ENCODE measurements at regions not wholly inside any gene's neighbourhood (a gene's known extent, or its start where the extent isn't known, plus 50 kb on each side); places are given as distances from the start of the nearest gene placed in this dataset.

DNA sequence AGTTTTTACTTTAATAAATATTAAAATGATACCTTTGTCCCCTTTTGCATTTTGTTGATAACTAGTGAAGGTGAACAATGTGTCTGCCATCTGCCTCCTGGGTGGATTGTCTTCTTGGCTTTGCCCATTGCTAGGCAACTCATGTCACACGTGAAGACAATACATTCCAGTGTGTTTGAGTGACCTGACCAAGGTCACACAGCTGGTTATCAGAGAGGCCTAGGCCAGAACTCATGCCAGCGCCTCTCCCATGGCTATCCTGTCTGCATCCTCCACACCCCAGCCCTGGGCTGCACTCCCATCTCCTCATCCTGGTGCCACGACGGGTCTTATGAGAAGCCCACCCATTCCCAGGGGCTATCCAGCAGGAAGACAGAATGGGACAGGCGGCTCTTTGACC, 108.7 kb downstream of the PLCE1 start (continued):
- TF ChIP-seq ZNF792 (tag by site-specific recombination; IDR thresholded peaks at IDR 0.05) (no peak), ZNF529 (tag by site-specific recombination; IDR thresholded peaks at IDR 0.05; ENCODE audit: insufficient replicate concordance) (no peak), ZBTB7A (tag by site-specific recombination; IDR thresholded peaks at IDR 0.05; ENCODE audit: low read depth) (no peak), ZNF121 (tag by site-specific recombination; IDR thresholded peaks at IDR 0.05) (no peak), MYNN (tag by site-specific recombination; IDR thresholded peaks at IDR 0.05; ENCODE audit: borderline replicate concordance) (no peak), ZNF138 (tag by site-specific recombination; IDR thresholded peaks at IDR 0.05; ENCODE audit: borderline replicate concordance) (no peak)

DNA sequence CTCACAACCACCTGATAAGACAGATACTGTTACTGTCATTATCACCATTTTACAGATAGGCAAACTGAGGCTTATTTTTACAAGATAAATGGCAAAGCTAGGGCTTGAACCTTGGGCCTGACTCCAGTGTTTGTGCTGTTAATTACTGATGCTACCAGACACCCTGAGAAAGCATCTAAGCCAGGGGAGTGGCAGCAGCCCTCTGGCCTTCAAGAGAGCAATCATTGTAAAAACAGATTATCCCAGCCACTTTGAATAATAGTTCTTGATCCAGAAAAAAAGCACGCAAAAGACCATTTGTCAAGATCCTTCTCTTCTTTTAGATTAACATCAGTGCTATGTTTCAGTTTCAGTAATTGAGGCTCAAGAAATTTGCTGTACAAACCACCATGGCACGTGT, 109.5 kb downstream of the PLCE1 start:
- CTCF ChIA-PET = no interaction called here
- peaks cover 10% of the 10 kb centered on the region for H3K4me1 ChIP-seq (ENCODE audit: control insufficient read depth, insufficient read depth, low read length)
- POLR2A ChIA-PET = no interaction called here

DNA sequence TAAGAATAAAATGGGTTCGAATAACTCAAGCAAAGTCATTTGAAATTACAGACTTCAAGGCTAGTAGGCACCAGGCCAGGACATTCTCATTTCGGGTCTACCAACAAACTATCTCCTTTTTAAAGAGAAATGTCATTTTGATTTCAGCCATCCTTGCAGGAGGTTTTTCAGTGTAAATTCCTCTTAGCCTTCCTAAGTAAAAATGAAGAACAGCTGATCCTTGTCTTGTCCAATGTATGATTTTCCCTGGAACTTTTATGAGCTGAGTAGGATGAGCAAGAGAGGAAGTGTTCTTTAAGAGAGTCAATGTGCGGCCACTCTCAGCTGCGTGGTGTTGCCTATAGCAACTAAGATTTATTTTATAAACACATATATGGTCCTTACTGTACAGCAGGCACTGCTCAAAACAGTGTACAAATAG, 110.1 kb downstream of the PLCE1 start:
- no peak for TF ChIP-seq ZNF521 (tag by site-specific recombination; IDR thresholded peaks at IDR 0.05)
- TF ChIP-seq, protein P1, sequence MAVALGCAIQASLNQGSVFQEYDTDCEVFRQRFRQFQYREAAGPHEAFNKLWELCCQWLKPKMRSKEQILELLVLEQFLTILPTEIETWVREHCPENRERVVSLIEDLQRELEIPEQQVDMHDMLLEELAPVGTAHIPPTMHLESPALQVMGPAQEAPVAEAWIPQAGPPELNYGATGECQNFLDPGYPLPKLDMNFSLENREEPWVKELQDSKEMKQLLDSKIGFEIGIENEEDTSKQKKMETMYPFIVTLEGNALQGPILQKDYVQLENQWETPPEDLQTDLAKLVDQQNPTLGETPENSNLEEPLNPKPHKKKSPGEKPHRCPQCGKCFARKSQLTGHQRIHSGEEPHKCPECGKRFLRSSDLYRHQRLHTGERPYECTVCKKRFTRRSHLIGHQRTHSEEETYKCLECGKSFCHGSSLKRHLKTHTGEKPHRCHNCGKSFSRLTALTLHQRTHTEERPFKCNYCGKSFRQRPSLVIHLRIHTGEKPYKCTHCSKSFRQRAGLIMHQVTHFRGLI (tag by site-specific recombination; IDR thresholded peaks at IDR 0.05) = no peak
- TF ChIP-seq ZNF132 (tag by site-specific recombination; IDR thresholded peaks at IDR 0.05; ENCODE audit: borderline replicate concordance) = no peak
- TF ChIP-seq, protein P2, sequence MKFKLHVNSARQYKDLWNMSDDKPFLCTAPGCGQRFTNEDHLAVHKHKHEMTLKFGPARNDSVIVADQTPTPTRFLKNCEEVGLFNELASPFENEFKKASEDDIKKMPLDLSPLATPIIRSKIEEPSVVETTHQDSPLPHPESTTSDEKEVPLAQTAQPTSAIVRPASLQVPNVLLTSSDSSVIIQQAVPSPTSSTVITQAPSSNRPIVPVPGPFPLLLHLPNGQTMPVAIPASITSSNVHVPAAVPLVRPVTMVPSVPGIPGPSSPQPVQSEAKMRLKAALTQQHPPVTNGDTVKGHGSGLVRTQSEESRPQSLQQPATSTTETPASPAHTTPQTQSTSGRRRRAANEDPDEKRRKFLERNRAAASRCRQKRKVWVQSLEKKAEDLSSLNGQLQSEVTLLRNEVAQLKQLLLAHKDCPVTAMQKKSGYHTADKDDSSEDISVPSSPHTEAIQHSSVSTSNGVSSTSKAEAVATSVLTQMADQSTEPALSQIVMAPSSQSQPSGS (tag by site-specific recombination; IDR thresholded peaks at IDR 0.05; ENCODE audit: low read depth) = no peak
- TF ChIP-seq ZNF701 (tag by site-specific recombination; IDR thresholded peaks at IDR 0.05) = no peak
- TF ChIP-seq, protein P3, sequence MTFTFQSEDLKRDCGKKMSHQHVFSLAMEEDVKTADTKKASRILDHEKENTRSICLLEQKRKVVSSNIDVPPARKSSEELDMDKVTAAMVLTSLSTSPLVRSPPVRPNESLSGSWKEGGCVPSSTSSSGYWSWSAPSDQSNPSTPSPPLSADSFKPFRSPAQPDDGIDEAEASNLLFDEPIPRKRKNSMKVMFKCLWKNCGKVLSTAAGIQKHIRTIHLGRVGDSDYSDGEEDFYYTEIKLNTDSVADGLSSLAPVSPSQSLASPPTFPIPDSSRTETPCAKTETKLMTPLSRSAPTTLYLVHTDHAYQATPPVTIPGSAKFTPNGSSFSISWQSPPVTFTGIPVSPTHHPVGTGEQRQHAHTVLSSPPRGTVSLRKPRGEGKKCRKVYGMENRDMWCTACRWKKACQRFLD (tag by site-specific recombination; IDR thresholded peaks at IDR 0.05) = no peak
- no peak overlapping the region for H3K27ac ChIP-seq (ENCODE audit: extremely low read depth, low read depth, low read length)
- H3K4me1 ChIP-seq (ENCODE audit: control insufficient read depth, insufficient read depth, low read length) = peaks cover 10% of the 10 kb centered on the region
- H3K4me3 ChIP-seq (ENCODE audit: low read depth, low read length) = no peak overlapping the region
- CTCF ChIA-PET = no interaction called here
- no peaks in the 10 kb centered on the region for H3K36me3 ChIP-seq (ENCODE audit: control insufficient read depth in 2 of 2, insufficient read depth in 1 of 2, low read length in 2 of 2)
- H3K9me3 ChIP-seq (ENCODE audit: control insufficient read depth, insufficient read depth, low read depth, low read length) = no peaks in the 10 kb centered on the region
- POLR2A ChIA-PET = no interaction called here

More for the DNA sequence above, 109.5 kb downstream of the PLCE1 start:
- H3K27ac ChIP-seq (ENCODE audit: extremely low read depth, low read depth, low read length) = no peak overlapping the region
- TF ChIP-seq FEZF1 (tag by site-specific recombination; IDR thresholded peaks at IDR 0.05) (peak; percentile 68), RBAK (tag by site-specific recombination; IDR thresholded peaks at IDR 0.05) (no peak), ZNF2 (tag by site-specific recombination; IDR thresholded peaks at IDR 0.05) (no peak)
- H3K9me3 ChIP-seq (ENCODE audit: control insufficient read depth, insufficient read depth, low read depth, low read length) = no peaks in the 10 kb centered on the region
- H3K36me3 ChIP-seq (ENCODE audit: control insufficient read depth in 2 of 2, insufficient read depth in 1 of 2, low read length in 2 of 2) = no peaks in the 10 kb centered on the region
- no peak overlapping the region for H3K4me3 ChIP-seq (ENCODE audit: low read depth, low read length)

DNA sequence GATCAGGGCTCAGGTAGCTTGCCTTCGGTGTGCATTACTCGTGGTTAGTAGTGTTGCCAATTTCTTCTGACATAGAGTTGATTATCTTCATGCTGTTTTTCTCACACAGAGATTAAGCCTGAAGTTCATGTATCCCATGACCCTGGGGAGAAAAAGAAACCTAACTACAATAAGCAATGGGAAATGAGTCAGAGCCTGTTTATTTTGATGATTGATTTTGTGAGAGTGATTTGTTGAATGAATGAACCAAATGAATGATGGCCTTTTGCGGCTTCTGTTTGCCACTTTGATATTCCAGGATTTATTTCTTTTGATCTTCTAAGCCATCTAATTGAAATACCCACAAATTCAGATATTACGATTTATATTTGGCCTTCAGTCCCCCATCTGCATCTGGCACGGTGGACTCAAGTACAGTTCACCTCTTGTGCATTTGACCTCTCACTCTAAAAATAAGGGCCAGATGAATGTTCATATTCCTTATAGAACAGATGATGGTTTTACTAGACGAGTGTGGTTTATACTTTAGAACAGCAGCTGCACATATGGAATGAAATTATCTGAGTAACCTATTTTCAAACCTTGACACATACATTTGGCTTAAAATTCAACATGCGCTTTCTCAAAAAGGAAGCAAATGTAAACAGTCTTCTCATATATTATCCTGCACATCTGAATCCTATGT, 110.7 kb downstream of the PLCE1 start:
- Histone ChIP-seq H3K4me3 (ENCODE audit: low read depth, low read length) (no peak overlapping the region), H3K4me1 (ENCODE audit: control insufficient read depth, insufficient read depth, low read length) (peaks cover 10% of the 10 kb centered on the region), H3K27ac (ENCODE audit: extremely low read depth, low read depth, low read length) (no peak overlapping the region), H3K9me3 (ENCODE audit: control insufficient read depth, insufficient read depth, low read depth, low read length) (no peaks in the 10 kb centered on the region), H3K36me3 (ENCODE audit: control insufficient read depth in 2 of 2, insufficient read depth in 1 of 2, low read length in 2 of 2) (no peaks in the 10 kb centered on the region)
- ChIA-PET POLR2A (no interaction called here), CTCF (interaction anchor here (0.7 kb wide), 1 partner anchor 24 kb away, joined by 3 read pairs; no protein-coding TSS in a partner anchor)
- TF ChIP-seq GLI4 (tag by site-specific recombination; IDR thresholded peaks at IDR 0.05) = no peak
- no peak for TF ChIP-seq ZNF404 (tag by site-specific recombination; IDR thresholded peaks at IDR 0.05)
- TF ChIP-seq, protein P4, sequence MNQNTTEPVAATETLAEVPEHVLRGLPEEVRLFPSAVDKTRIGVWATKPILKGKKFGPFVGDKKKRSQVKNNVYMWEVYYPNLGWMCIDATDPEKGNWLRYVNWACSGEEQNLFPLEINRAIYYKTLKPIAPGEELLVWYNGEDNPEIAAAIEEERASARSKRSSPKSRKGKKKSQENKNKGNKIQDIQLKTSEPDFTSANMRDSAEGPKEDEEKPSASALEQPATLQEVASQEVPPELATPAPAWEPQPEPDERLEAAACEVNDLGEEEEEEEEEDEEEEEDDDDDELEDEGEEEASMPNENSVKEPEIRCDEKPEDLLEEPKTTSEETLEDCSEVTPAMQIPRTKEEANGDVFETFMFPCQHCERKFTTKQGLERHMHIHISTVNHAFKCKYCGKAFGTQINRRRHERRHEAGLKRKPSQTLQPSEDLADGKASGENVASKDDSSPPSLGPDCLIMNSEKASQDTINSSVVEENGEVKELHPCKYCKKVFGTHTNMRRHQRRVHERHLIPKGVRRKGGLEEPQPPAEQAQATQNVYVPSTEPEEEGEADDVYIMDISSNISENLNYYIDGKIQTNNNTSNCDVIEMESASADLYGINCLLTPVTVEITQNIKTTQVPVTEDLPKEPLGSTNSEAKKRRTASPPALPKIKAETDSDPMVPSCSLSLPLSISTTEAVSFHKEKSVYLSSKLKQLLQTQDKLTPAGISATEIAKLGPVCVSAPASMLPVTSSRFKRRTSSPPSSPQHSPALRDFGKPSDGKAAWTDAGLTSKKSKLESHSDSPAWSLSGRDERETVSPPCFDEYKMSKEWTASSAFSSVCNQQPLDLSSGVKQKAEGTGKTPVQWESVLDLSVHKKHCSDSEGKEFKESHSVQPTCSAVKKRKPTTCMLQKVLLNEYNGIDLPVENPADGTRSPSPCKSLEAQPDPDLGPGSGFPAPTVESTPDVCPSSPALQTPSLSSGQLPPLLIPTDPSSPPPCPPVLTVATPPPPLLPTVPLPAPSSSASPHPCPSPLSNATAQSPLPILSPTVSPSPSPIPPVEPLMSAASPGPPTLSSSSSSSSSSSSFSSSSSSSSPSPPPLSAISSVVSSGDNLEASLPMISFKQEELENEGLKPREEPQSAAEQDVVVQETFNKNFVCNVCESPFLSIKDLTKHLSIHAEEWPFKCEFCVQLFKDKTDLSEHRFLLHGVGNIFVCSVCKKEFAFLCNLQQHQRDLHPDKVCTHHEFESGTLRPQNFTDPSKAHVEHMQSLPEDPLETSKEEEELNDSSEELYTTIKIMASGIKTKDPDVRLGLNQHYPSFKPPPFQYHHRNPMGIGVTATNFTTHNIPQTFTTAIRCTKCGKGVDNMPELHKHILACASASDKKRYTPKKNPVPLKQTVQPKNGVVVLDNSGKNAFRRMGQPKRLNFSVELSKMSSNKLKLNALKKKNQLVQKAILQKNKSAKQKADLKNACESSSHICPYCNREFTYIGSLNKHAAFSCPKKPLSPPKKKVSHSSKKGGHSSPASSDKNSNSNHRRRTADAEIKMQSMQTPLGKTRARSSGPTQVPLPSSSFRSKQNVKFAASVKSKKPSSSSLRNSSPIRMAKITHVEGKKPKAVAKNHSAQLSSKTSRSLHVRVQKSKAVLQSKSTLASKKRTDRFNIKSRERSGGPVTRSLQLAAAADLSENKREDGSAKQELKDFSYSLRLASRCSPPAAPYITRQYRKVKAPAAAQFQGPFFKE (tag by site-specific recombination; IDR thresholded peaks at IDR 0.05; ENCODE audit: borderline replicate concordance) = no peak
- no peak for TF ChIP-seq ZNF146 (tag by site-specific recombination; IDR thresholded peaks at IDR 0.05)
- no peak for TF ChIP-seq ZNF626 (tag by site-specific recombination; IDR thresholded peaks at IDR 0.05)

All from HEK293 (cell line).